ENCODE measurements at regions not wholly inside any gene's neighbourhood (a gene's known extent, or its start where the extent isn't known, plus 50 kb on each side); places are given as distances from the start of the nearest gene placed in this dataset.

- DNase-seq (ENCODE audit: low read depth, low spot score): no peak
- H3K4me3 ChIP-seq (ENCODE audit: low read depth, low read length): no peak overlapping the region
- TF ChIP-seq CTCF (IDR thresholded peaks at IDR 0.05; ENCODE audit: insufficient read depth, low read length, missing control alignments): no peak
- CTCF ChIA-PET: interaction anchor here (1.3 kb wide), 1 partner anchor 301 kb away, joined by 4 read pairs; the partner anchor contains the start of gene DNAH7
- POLR2A ChIA-PET: no interaction called here
These were observed 198.6 kb upstream of the STK17B start for GRCh38 chr2:196369967-196370366.

GRCh38 chr2:196370381-196370780, 199.0 kb upstream of the STK17B start:
- no peak for TF ChIP-seq CTCF (IDR thresholded peaks at IDR 0.05; ENCODE audit: insufficient read depth, low read length, missing control alignments)
- no peak overlapping the region for H3K4me3 ChIP-seq (ENCODE audit: low read depth, low read length)
- ChIA-PET POLR2A (no interaction called here), CTCF (interaction anchor here (1.3 kb wide), 1 partner anchor 302 kb away, joined by 4 read pairs; the partner anchor contains the start of gene DNAH7)
- DNase-seq (ENCODE audit: low read depth, low spot score): no peak

- POLR2A ChIA-PET: no interaction called here
These were observed 201.0 kb upstream of the STK17B start for GRCh38 chr2:196372276-196372809.

GRCh38 chr2:196372811-196373664, 201.7 kb upstream of the STK17B start:
- no peak for TF ChIP-seq CTCF (IDR thresholded peaks at IDR 0.05; ENCODE audit: insufficient read depth, low read length, missing control alignments)
- CTCF ChIA-PET: interaction anchor here (1.7 kb wide), 1 partner anchor 9 kb away, joined by 5 read pairs; no protein-coding TSS in a partner anchor
- no peak overlapping the region for H3K4me3 ChIP-seq (ENCODE audit: low read depth, low read length)
- POLR2A ChIA-PET: no interaction called here
- no peak for DNase-seq (ENCODE audit: low read depth, low spot score)

More at GRCh38 chr2:196372276-196372809, 201.0 kb upstream of the STK17B start:
- TF ChIP-seq CTCF (IDR thresholded peaks at IDR 0.05; ENCODE audit: insufficient read depth, low read length, missing control alignments): no peak
- H3K4me3 ChIP-seq (ENCODE audit: low read depth, low read length): no peak overlapping the region
- DNase-seq (ENCODE audit: low read depth, low spot score): no peak
- CTCF ChIA-PET: interaction anchor here (1.2 kb wide), 1 partner anchor 16 kb away, joined by 3 read pairs; no protein-coding TSS in a partner anchor

- DNase-seq (ENCODE audit: low read depth, low spot score): peak; percentile 58
- CTCF ChIA-PET: interaction anchor here (0.6 kb wide), 1 partner anchor 85 kb away, joined by 4 read pairs; no protein-coding TSS in a partner anchor
- TF ChIP-seq CTCF (IDR thresholded peaks at IDR 0.05; ENCODE audit: insufficient read depth, low read length, missing control alignments): no peak
- no peak overlapping the region for H3K4me3 ChIP-seq (ENCODE audit: low read depth, low read length)
- POLR2A ChIA-PET: no interaction called here
These were observed 205.9 kb upstream of the STK17B start for GRCh38 chr2:196376984-196377877.

Measured in AG04449 (cell line).